IMR-90 (cell line): ENCODE measurements at regions not wholly inside any gene's neighbourhood (a gene's known extent, or its start where the extent isn't known, plus 50 kb on each side); places are given as distances from the start of the nearest gene placed in this dataset.

ENCODE experiments used
- ATAC-seq: fragments of 200-7000 bp; cut with Tn5 transposase; 2 replicates; pipeline ENCODE4 v1.9.1; 2020; ENCODE audit warnings: low read depth, mild to moderate bottlenecking, moderate library complexity
- BruUV-seq: library from RNA; stranded (reverse); fragments of 400-500 nt; replicated peaks from 2 replicates; lab custom pipeline; 2021; lab: Mats Ljungman, UMichigan
- CTCF ChIA-PET: fragments of 300-600 bp; formaldehyde crosslinking; extraction: SDS; loops from one replicate; lab custom pipeline; 2021; ENCODE audit warnings: antibody characterized with exemption; lab: Yijun Ruan, JAX
- POLR2A ChIA-PET: fragments of 300-600 bp; sonication (Branson Sonifier 250); formaldehyde crosslinking; loops from one replicate; lab custom pipeline; 2022; ENCODE audit warnings: antibody characterized with exemption; ENCODE audit not compliant: unreplicated experiment; lab: Charles Lee
- DNase-seq: peaks from one replicate; pipeline ENCODE4 v3.0.0; 2013
- H2AFZ ChIP-seq: replicated peaks from 2 replicates; pipeline ENCODE3; 2013; ENCODE audit warnings: low read length, mild to moderate bottlenecking; ENCODE audit not compliant: poor library complexity
- H2AK5ac ChIP-seq: 2 replicates; pipeline ENCODE4 v1.6.1; 2013; ENCODE audit warnings: low read depth, low read length, inconsistent platforms
- H2AK9ac ChIP-seq: replicated peaks from 2 replicates; pipeline ENCODE3; 2013; ENCODE audit warnings: mild to moderate bottlenecking, low read depth, low read length, moderate library complexity; ENCODE audit not compliant: poor library complexity
- H2BK120ac ChIP-seq: 2 replicates; pipeline ENCODE4 v1.6.1; 2013; ENCODE audit warnings: low read depth, low read length, inconsistent platforms
- H2BK15ac ChIP-seq: 3 replicates; pipeline ENCODE4 v1.6.1; 2013; ENCODE audit warnings: low read depth, low read length, inconsistent platforms
- H2BK20ac ChIP-seq: 2 replicates; pipeline ENCODE4 v1.6.1; 2013; ENCODE audit warnings: low read depth, mild to moderate bottlenecking, inconsistent platforms, low read length, moderate library complexity
- H2BK5ac ChIP-seq: 2 replicates; pipeline ENCODE4 v1.6.1; 2013; ENCODE audit warnings: mild to moderate bottlenecking, low read depth, low read length, inconsistent platforms; ENCODE audit not compliant: poor library complexity, severe bottlenecking
- H3K14ac ChIP-seq: replicated peaks from 2 replicates; pipeline ENCODE4 v1.6.1; 2013; ENCODE audit warnings: low read depth, low read length, inconsistent platforms
- H3K18ac ChIP-seq: 2 replicates; pipeline ENCODE4 v1.6.1; 2013; ENCODE audit warnings: low read depth, low read length, control low read depth
- H3K23ac ChIP-seq: 2 replicates; pipeline ENCODE4 v1.6.1; 2013; ENCODE audit warnings: low read depth, low read length, inconsistent platforms
- H3K27ac ChIP-seq: 2 replicates; pipeline ENCODE4 v1.5.1; 2013; ENCODE audit warnings: mild to moderate bottlenecking, control low read depth, low read length; ENCODE audit not compliant: insufficient read depth
- H3K27me3 ChIP-seq: 2 replicates; pipeline ENCODE4 v1.6.1; 2013; ENCODE audit warnings: low read length; ENCODE audit not compliant: control insufficient read depth, insufficient read depth
- H3K36me3 ChIP-seq: 2 replicates; pipeline ENCODE4 v1.6.1; 2013; ENCODE audit warnings: low read length, mixed read lengths; ENCODE audit not compliant: control insufficient read depth, insufficient read depth
- H3K4ac ChIP-seq: 2 replicates; pipeline ENCODE4 v1.6.1; 2013; ENCODE audit warnings: low read depth, low read length, inconsistent platforms
- H3K4me1 ChIP-seq: 2 replicates; pipeline ENCODE4 v1.6.1; 2013; ENCODE audit warnings: low read length, mixed read lengths; ENCODE audit not compliant: control insufficient read depth, insufficient read depth
- H3K4me2 ChIP-seq: 2 replicates; pipeline ENCODE4 v1.6.1; 2013; ENCODE audit warnings: low read depth, mild to moderate bottlenecking, control low read depth, low read length, moderate library complexity
- H3K4me3 ChIP-seq: 2 replicates; pipeline ENCODE4 v1.5.1; 2013; ENCODE audit warnings: low read depth, mild to moderate bottlenecking, control low read depth, low read length, moderate library complexity; ENCODE audit not compliant: insufficient read depth
- H3K56ac ChIP-seq: 2 replicates; pipeline ENCODE4 v1.6.1; 2013; ENCODE audit warnings: low read length, inconsistent platforms; ENCODE audit not compliant: insufficient read depth; ENCODE audit errors: extremely low read depth
- H3K79me1 ChIP-seq, 2 experiments: 2 replicates each; pipeline ENCODE4 v1.6.1; 2013; ENCODE audit warnings: low read length in 2 of 2, inconsistent platforms in 1 of 2, low read depth in 1 of 2
- H3K9ac ChIP-seq: 2 replicates; pipeline ENCODE4 v1.6.1; 2013; ENCODE audit warnings: low read depth, low read length, control low read depth
- H3K9me1 ChIP-seq: 2 replicates; pipeline ENCODE4 v1.6.1; 2013; ENCODE audit warnings: low read length, inconsistent platforms; ENCODE audit not compliant: insufficient read depth
- H3K9me3 ChIP-seq: 2 replicates; pipeline ENCODE4 v1.6.1; 2013; ENCODE audit warnings: low read length; ENCODE audit not compliant: control insufficient read depth, insufficient read depth
- H4K20me1 ChIP-seq: 2 replicates; pipeline ENCODE4 v1.6.1; 2013; ENCODE audit warnings: low read length, inconsistent platforms; ENCODE audit not compliant: insufficient read depth
- H4K5ac ChIP-seq: 2 replicates; pipeline ENCODE4 v1.6.1; 2013; ENCODE audit warnings: mild to moderate bottlenecking, low read depth, low read length, control low read depth
- H4K8ac ChIP-seq, 2 experiments: 2 replicates each; pipeline ENCODE4 v1.6.1; 2013; ENCODE audit warnings: low read depth in 2 of 2, low read length in 2 of 2, control low read depth in 1 of 2, inconsistent platforms in 1 of 2
- H4K91ac ChIP-seq: 2 replicates; pipeline ENCODE4 v1.6.1; 2013; ENCODE audit warnings: low read depth, low read length, inconsistent platforms; ENCODE audit not compliant: insufficient read depth
- BHLHE40 ChIP-seq: fragments of 150-350 bp; IDR thresholded peaks from 2 replicates; pipeline ENCODE4 v1.6.1; 2016; ENCODE audit warnings: mild to moderate bottlenecking, low read depth, low read length
- CEBPB ChIP-seq: IDR thresholded peaks from 2 replicates; pipeline ENCODE4 v1.6.1; 2012; ENCODE audit warnings: low read depth, low read length, improper control_type of control experiment
- CTCF ChIP-seq: conservative IDR thresholded peaks from 2 replicates; pipeline ENCODE4 v1.5.1; 2012; ENCODE audit warnings: mild to moderate bottlenecking, low read depth, low read length, improper control_type of control experiment
- ELK1 ChIP-seq: fragments of 150-350 bp; IDR thresholded peaks from 2 replicates; pipeline ENCODE4 v1.6.1; 2016; ENCODE audit warnings: low read depth, mild to moderate bottlenecking, low read length, moderate library complexity, borderline replicate concordance
- FOS ChIP-seq: fragments of 150-350 bp; IDR thresholded peaks from 2 replicates; pipeline ENCODE4 v1.6.1; 2016; ENCODE audit warnings: low read depth, low read length
- MAFK ChIP-seq: IDR thresholded peaks from 2 replicates; pipeline ENCODE4 v1.6.1; 2012; ENCODE audit warnings: low read depth, low read length, improper control_type of control experiment
- MAZ ChIP-seq: IDR thresholded peaks from 2 replicates; pipeline ENCODE4 v1.6.1; 2012; ENCODE audit warnings: low read depth, mild to moderate bottlenecking, low read length, improper control_type of control experiment, moderate library complexity, borderline replicate concordance
- RAD21 ChIP-seq: IDR thresholded peaks from 2 replicates; pipeline ENCODE4 v1.6.1; 2012; ENCODE audit warnings: low read length, improper control_type of control experiment
- RCOR1 ChIP-seq: IDR thresholded peaks from 2 replicates; pipeline ENCODE4 v1.6.1; 2012; ENCODE audit warnings: mild to moderate bottlenecking, low read length, improper control_type of control experiment; ENCODE audit not compliant: insufficient replicate concordance
- RFX5 ChIP-seq: IDR thresholded peaks from 2 replicates; pipeline ENCODE4 v1.8.0; 2012; ENCODE audit warnings: low read depth, mild to moderate bottlenecking, low read length, moderate library complexity
- SMC3 ChIP-seq: fragments of 150-350 bp; IDR thresholded peaks from 2 replicates; pipeline ENCODE4 v1.6.1; 2016; ENCODE audit warnings: low read depth, mild to moderate bottlenecking, antibody characterized with exemption, low read length, moderate library complexity
- WGBS, 2 experiments: methylation state at CpG; one replicate each; pipeline versions ENCODE4 v1.1.5 to v1.1.7; 2013; ENCODE audit warnings: missing lambda C conversion rate in 2 of 2; ENCODE audit not compliant: insufficient read length in 1 of 2; ENCODE audit errors: extremely low coverage in 2 of 2; 5-methylcytosine and 5-hydroxymethylcytosine counted together
- dilution Hi-C: fragments of 300-500 bp; cut with HindIII; formaldehyde crosslinking; loops from one replicate; pipeline ENCODE4 v1.14.3; 2018; ENCODE audit warnings: low sequenced_read_pairs; ENCODE audit not compliant: unreplicated experiment
- in situ Hi-C: fragments of 300-500 bp; cut with MboI; formaldehyde crosslinking; loops from 3 replicates; pipeline ENCODE4 v1.14.3; 2019; ENCODE audit warnings: low sequenced_read_pairs, inconsistent platforms, mixed read lengths
- intact Hi-C: fragments of 100-400 bp; cut with micrococcal nuclease; formaldehyde crosslinking; loops from 2 replicates; pipeline ENCODE4 v1.10.0; 2022

GRCh38 chr1:193406901-193407300 lies 220.5 kb upstream of the B3GALT2 start:
- Histone ChIP-seq H2BK15ac (no peak overlapping the region), H3K4ac (no peak overlapping the region), H4K20me1 (no peaks in the 10 kb centered on the region), H3K4me3 (no peak overlapping the region), H2BK20ac (0 out of 2 replicates have a peak overlapping the region, but pooled peaks have one; percentile 39), H2BK5ac (peak overlapping the region; percentile 73), H4K5ac (peak overlapping the region; percentile 59; the same call in 1 of the 2 replicates), H3K56ac (no peak overlapping the region), H3K79me1 (no peaks in the 10 kb centered on the region), H3K9me3 (no peaks in the 10 kb centered on the region), H3K18ac (no peak overlapping the region; the same call in 1 of the 2 replicates), H3K4me2 (no peak overlapping the region), H2AK9ac (no peak overlapping the region), H3K27me3 (no peaks in the 10 kb centered on the region), H3K9ac (no peak overlapping the region), H2BK120ac (no peak overlapping the region), H3K14ac (no peak overlapping the region), H3K9me1 (no peaks in the 10 kb centered on the region), H4K8ac (no peak overlapping the region), H3K4me1 (no peaks in the 10 kb centered on the region; the same call in 1 of the 2 replicates), H2AFZ (no peak overlapping the region), H3K23ac (no peak overlapping the region), H3K27ac (no peak overlapping the region), H2AK5ac (no peak overlapping the region), H3K36me3 (no peaks in the 10 kb centered on the region), H4K91ac (no peak overlapping the region)
- dilution Hi-C loops: no loop called here
- no peak for TF ChIP-seq BHLHE40
- peak; percentile 56 for TF ChIP-seq RAD21
- peak; percentile 59 for TF ChIP-seq SMC3
- TF ChIP-seq ELK1: no peak
- no peak for TF ChIP-seq CEBPB
- TF ChIP-seq MAZ: no peak
- peak; percentile 71 for TF ChIP-seq CTCF
- no peak for TF ChIP-seq FOS
- TF ChIP-seq MAFK: no peak
- TF ChIP-seq RCOR1: no peak
- TF ChIP-seq RFX5: no peak
- intact Hi-C loops: loop anchor here (2.0 to 10.0 kb wide), 3 partner anchors 220 to 890 kb away; partner anchors contain the start of gene B3GALT2
- CTCF ChIA-PET: no interaction called here
- no CpG with 5 or more reads among the region's 4 CpGs for WGBS, 2 experiments
- no TSS peak for BruUV-seq
- in situ Hi-C loops: no loop called here
- ATAC-seq: peak; percentile 66
- POLR2A ChIA-PET: no interaction called here
- DNase-seq: peak; percentile 72
